ENCODE measurements at regions not wholly inside any gene's neighbourhood (a gene's known extent, or its start where the extent isn't known, plus 50 kb on each side); places are given as distances from the start of the nearest gene placed in this dataset.

DNA sequence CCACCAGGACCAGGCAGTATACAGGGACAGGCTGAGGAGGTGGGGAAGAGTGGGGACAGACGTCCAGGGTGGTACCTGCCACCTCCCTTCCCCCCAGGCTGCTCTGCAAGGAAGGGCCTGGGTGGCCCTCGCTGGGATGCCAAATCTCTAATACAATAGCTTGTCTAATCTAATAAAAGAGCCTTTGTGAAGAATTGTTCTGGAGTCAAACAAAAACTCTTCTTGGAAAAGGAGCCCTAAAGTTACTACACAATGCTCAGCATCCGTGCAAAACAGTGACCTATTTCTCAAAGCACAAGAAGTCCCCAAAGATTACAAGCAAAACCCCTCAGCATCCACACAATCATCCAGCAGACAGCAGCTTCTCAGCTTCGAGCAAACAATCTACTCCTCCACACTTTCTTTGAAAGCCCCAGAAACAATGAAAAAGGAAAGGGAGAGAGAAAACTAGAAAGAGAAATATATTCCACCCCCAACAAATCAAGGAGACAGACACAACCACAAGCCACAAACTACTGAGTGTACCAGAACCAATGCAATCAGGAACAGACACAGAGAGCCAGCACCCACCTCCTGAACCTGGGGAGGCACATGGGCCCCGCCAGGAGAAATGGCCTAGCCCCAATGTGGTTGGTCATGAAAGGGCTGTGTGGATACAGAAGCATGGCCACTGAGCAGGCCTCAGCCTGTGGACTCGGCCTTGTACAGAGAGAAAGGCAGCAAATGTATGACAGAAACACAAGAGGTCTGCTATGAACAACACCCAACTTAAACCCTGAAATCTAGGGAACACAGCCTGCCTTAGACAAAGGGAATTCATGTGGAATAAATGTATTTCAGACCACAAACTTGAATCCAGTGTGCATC lies 177.1 kb upstream of the CHRNA7 start:
- H3K9ac ChIP-seq (ENCODE audit: low read length): no peak overlapping the region
- H3K27me3 ChIP-seq (replicated peaks in 1 of 4; ENCODE audit: control extremely low read depth in 1 of 4, control insufficient read depth in 3 of 4, insufficient read depth in 4 of 4, low read length in 3 of 4): peaks cover 0 to 7% (median 0%) of the 10 kb centered on the region in 4 experiments
- 70% methylated on average over 3 of the region's 6 CpGs for WGBS (ENCODE audit: insufficient coverage)
- no peaks in the 10 kb centered on the region for H3K4me1 Mint-ChIP-seq
- H3K27me3 Mint-ChIP-seq: peaks cover 21% of the 10 kb centered on the region
- ATAC-seq (ENCODE audit: low read depth) (no peak), DNase-seq (no peak)
- no peak overlapping the region for H3K27ac Mint-ChIP-seq
- POLR2A ChIA-PET: no interaction called here
- H3K9me3 Mint-ChIP-seq (ENCODE audit: insufficient read depth): peaks cover 8% of the 10 kb centered on the region
- no peak overlapping the region for H3K4me3 Mint-ChIP-seq
- H3K79me2 ChIP-seq (ENCODE audit: control insufficient read depth, insufficient read depth, low read length): no peaks in the 10 kb centered on the region
- no peak overlapping the region for H3K4me3 ChIP-seq (ENCODE audit: control extremely low read depth in 1 of 5, extremely low read depth in 1 of 5, insufficient read depth in 1 of 5, low read depth in 2 of 5, low read length in 4 of 5)
- no peak overlapping the region for H3K4me2 ChIP-seq (replicated peaks; ENCODE audit: low read depth, low read length, poor library complexity, severe bottlenecking)
- H3K4me1 ChIP-seq (ENCODE audit: control insufficient read depth in 2 of 2, insufficient read depth in 2 of 2, low read length in 2 of 2): no peaks in the 10 kb centered on the region
- intact Hi-C loops (cut with micrococcal nuclease): no loop called here
- no peak overlapping the region for H3K27ac ChIP-seq (ENCODE audit: low read length in 2 of 2)
- no peaks in the 10 kb centered on the region for H4K20me1 ChIP-seq (ENCODE audit: control insufficient read depth, insufficient read depth, low read length, poor library complexity, severe bottlenecking)
- no peaks in the 10 kb centered on the region for H3K36me3 ChIP-seq (replicated peaks in 1 of 2; ENCODE audit: control extremely low read depth in 1 of 2, control insufficient read depth in 1 of 2, extremely low read depth in 1 of 2, insufficient read depth in 2 of 2, low read length in 1 of 2)
- no peak overlapping the region for H2AFZ ChIP-seq (ENCODE audit: insufficient read depth, low read depth, low read length, poor library complexity, severe bottlenecking)
- TF ChIP-seq EZH2 (IDR thresholded peaks at IDR 0.05; ENCODE audit: borderline replicate concordance, insufficient read depth, low read depth, low read length, poor library complexity, severe bottlenecking): no peak
- TF ChIP-seq, protein P1, sequence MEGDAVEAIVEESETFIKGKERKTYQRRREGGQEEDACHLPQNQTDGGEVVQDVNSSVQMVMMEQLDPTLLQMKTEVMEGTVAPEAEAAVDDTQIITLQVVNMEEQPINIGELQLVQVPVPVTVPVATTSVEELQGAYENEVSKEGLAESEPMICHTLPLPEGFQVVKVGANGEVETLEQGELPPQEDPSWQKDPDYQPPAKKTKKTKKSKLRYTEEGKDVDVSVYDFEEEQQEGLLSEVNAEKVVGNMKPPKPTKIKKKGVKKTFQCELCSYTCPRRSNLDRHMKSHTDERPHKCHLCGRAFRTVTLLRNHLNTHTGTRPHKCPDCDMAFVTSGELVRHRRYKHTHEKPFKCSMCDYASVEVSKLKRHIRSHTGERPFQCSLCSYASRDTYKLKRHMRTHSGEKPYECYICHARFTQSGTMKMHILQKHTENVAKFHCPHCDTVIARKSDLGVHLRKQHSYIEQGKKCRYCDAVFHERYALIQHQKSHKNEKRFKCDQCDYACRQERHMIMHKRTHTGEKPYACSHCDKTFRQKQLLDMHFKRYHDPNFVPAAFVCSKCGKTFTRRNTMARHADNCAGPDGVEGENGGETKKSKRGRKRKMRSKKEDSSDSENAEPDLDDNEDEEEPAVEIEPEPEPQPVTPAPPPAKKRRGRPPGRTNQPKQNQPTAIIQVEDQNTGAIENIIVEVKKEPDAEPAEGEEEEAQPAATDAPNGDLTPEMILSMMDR (IDR thresholded peaks at IDR 0.05): no peak
- CTCF ChIA-PET: no interaction called here
- peaks cover 1 to 15% (median 3%) of the 10 kb centered on the region in 3 donors for H3K9me3 ChIP-seq (ENCODE audit: control extremely low read depth in 1 of 3, control insufficient read depth in 2 of 3, insufficient read depth in 1 of 3, low read length in 2 of 3)

DNA sequence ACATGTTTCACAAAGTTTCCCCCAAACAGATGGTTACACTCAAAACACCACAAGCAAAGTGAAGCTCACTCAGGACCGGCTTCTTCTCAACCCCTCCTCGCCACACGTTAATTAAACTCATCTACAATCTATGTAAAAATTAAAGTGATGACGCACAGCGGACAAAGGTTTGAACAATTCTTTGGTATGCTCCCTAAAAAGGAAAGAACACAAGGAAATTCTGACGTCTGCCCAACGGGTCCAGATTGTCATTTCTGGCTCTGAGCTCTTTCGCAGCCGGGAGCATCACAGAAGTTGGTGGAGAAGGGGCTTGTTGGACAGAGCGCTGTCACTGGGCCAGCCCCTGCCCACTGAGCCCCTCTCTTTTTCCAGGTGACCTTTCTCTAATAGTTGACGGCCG lies 173.7 kb upstream of the CHRNA7 start:
- POLR2A ChIA-PET: no interaction called here
- ATAC-seq (ENCODE audit: low read depth): no peak
- Mint-ChIP-seq H3K4me3 (no peak overlapping the region), H3K9me3 (ENCODE audit: insufficient read depth) (peaks cover 2% of the 10 kb centered on the region), H3K27ac (no peak overlapping the region), H3K27me3 (peaks cover 17% of the 10 kb centered on the region), H3K4me1 (no peaks in the 10 kb centered on the region)
- Histone ChIP-seq H3K79me2 (ENCODE audit: control insufficient read depth, insufficient read depth, low read length) (no peaks in the 10 kb centered on the region), H3K9ac (ENCODE audit: low read length) (no peak overlapping the region), H3K27ac (ENCODE audit: low read length in 2 of 2) (no peak overlapping the region), H2AFZ (ENCODE audit: insufficient read depth, low read depth, low read length, poor library complexity, severe bottlenecking) (no peak overlapping the region), H4K20me1 (ENCODE audit: control insufficient read depth, insufficient read depth, low read length, poor library complexity, severe bottlenecking) (no peaks in the 10 kb centered on the region), H3K4me2 (replicated peaks; ENCODE audit: low read depth, low read length, poor library complexity, severe bottlenecking) (no peak overlapping the region), H3K27me3 (replicated peaks in 1 of 4; ENCODE audit: control extremely low read depth in 1 of 4, control insufficient read depth in 3 of 4, insufficient read depth in 4 of 4, low read length in 3 of 4) (peaks cover 0 to 9% (median 0%) of the 10 kb centered on the region in 4 experiments), H3K4me1 (ENCODE audit: control insufficient read depth in 2 of 2, insufficient read depth in 2 of 2, low read length in 2 of 2) (no peaks in the 10 kb centered on the region), H3K4me3 (ENCODE audit: control extremely low read depth in 1 of 5, extremely low read depth in 1 of 5, insufficient read depth in 1 of 5, low read depth in 2 of 5, low read length in 4 of 5) (no peak overlapping the region), H3K9me3 (ENCODE audit: control extremely low read depth in 1 of 3, control insufficient read depth in 2 of 3, insufficient read depth in 1 of 3, low read length in 2 of 3) (peaks cover 0 to 10% (median 1%) of the 10 kb centered on the region in 3 donors), H3K36me3 (replicated peaks in 1 of 2; ENCODE audit: control extremely low read depth in 1 of 2, control insufficient read depth in 1 of 2, extremely low read depth in 1 of 2, insufficient read depth in 2 of 2, low read length in 1 of 2) (no peaks in the 10 kb centered on the region)
- CTCF ChIA-PET: no interaction called here
- WGBS (ENCODE audit: insufficient coverage): 95% methylated on average over 7 of the region's 12 CpGs
- intact Hi-C loops (cut with micrococcal nuclease): no loop called here
- DNase-seq: no peak
- TF ChIP-seq, protein P1 (IDR thresholded peaks at IDR 0.05): no peak
- no peak for TF ChIP-seq EZH2 (IDR thresholded peaks at IDR 0.05; ENCODE audit: borderline replicate concordance, insufficient read depth, low read depth, low read length, poor library complexity, severe bottlenecking)

Measured in B cell (primary cell).